Stimulated activated CD8-positive, alpha-beta memory T cell treated with anti-CD3 and anti-CD28 coated beads, Interleukin-15, amount 100 ng/mL, for 24 hours (primary cell): ENCODE measurements at regions not wholly inside any gene's neighbourhood (a gene's known extent, or its start where the extent isn't known, plus 50 kb on each side); places are given as distances from the start of the nearest gene placed in this dataset.

Experiments
- DNase-seq: peaks from one replicate; pipeline ENCODE4 v3.0.0-alpha.2; 2020; ENCODE audit warnings: low read depth

GRCh38 chr3:135740211-135740610, 225.3 kb upstream of the PPP2R3A start:
- no peak for DNase-seq

DNA sequence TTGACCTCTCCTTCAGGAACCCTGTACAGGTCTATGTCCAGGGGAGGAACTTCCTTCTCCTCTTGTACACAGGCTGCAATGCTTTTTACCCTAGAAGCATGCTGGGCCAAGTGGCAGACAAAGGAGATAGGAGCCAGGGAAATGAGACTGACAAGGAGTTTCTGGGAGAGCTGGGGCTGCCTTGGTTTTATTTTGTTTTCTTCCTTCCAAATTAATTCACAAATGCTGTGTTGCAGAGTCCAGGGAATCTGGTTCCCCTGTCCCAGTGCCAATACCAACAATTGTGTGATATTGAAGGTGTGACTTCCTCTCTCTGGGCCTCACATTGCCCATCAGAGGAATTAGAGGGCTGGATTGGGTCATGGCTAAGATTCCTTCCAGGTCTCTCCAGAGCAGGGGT, 224.8 kb upstream of the PPP2R3A start:
- no peak for DNase-seq

- no peak for DNase-seq
Measured at GRCh38 chr3:135751991-135752390, 213.5 kb upstream of the PPP2R3A start.

- no peak for DNase-seq
Measured at GRCh38 chr3:135752851-135753250, 212.7 kb upstream of the PPP2R3A start.

DNA sequence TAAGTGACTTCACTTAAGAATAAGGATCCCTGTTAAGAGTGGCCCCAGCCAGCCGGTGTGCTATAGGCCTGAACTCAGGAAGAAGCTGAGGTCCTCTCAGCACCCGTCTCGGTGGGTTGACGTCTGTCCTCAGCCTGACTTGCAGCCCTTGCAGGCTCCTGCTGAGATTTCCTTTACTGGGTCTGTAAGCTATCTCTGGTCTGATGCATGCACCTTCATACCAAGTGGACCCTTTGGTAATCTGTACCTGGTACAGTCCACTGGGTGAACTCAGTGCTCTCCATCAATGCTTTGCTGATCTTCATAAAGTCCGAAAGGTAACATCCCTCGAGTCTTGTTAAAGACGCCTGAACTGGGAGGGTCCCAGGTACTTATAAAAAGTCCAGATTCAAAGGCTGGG, 212.0 kb upstream of the PPP2R3A start:
- DNase-seq, result no peak

GRCh38 chr3:135755330-135756105, 210.0 kb upstream of the PPP2R3A start:
- no peak for DNase-seq

DNA sequence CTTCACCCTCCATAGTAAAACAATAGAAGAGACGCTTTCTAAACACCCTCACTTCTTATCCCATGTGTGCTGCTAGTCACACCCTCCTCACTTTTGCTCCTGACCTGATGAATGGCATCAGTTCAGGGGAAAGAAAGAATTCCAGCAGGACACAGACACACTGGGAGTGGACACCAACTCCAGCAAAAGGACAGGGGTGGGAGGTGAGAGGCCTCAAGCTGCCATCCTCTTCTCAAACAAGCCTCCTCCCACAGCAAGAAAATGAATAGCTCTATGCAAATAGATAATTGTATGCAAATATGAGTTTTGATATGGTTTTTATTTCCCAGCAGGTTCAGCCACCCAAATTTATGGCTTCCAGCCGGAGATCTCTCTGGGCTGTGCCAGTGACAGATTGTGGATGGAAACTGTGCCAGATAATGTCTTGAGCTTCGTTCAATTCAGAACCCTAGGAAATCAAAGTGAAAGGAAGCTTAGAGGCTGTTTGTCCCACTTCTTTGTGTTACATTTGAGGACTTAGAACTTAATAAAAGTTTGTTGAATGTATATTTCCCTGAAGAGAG, 209.3 kb upstream of the PPP2R3A start:
- no peak for DNase-seq

DNA sequence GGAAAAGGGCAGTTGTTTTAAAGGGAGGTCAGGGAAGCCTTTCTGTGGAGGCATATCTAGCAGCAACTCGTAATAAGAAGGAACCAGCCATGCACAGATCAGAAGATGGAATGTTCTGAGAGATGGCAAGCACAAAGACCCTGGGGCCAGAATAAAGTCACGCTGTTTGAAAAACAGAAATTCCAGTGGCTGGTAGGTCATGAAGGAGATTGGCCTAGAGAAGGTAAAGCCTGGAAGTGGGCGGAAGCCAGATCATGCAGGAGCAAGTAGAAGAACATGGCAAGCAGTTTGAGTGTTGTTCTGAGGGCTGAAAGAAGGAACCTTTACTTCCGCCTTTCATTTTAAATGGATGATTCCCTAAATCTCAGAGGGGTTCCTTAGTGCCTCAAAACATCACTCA, 208.1 kb upstream of the PPP2R3A start:
- DNase-seq, result no peak

- no peak for DNase-seq
Measured at GRCh38 chr3:135758961-135759360, 206.6 kb upstream of the PPP2R3A start.

DNA sequence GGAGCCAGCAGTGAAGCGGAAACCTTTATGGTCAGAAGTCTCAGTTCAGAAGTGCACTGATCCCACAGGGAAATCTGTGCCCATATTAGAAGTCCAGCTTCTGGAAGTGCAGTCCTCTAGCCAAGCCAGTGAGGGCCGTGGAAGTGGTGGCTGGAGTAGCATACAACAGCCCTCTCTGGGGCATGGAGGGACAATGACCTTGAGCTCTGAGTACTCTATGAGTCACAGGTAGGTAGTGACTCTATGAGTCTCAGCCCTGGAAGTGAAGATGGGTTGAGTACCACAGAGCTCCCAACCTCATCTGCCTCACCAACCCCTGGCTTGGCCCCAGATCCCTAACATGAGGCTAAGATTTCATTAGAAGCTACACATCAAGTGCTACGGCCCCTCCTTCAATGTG, 205.9 kb upstream of the PPP2R3A start:
- DNase-seq, result no peak

DNA sequence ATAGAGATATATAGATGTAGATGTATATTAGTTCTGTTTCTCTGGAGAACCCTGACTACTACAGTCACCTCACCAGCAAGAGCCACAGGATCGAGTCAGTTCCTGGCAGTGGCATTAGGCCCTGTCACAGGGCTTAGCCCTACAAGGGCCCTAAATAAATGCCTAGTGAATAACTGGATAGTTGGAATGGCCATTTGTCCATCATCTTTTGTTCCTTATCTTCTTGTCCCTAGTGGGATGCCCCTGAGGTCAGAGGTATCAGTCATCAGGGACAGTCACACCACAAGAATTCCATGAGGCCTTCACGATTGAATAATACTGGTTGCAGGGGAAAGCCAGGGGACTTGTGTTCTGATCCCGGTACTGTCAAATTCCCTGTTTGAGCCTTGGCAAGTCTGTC, 204.9 kb upstream of the PPP2R3A start:
- no peak for DNase-seq

- DNase-seq, result no peak
Measured at GRCh38 chr3:135762188-135762856, 203.2 kb upstream of the PPP2R3A start.

GRCh38 chr3:135766115-135766514, 199.4 kb upstream of the PPP2R3A start:
- no peak for DNase-seq

DNA sequence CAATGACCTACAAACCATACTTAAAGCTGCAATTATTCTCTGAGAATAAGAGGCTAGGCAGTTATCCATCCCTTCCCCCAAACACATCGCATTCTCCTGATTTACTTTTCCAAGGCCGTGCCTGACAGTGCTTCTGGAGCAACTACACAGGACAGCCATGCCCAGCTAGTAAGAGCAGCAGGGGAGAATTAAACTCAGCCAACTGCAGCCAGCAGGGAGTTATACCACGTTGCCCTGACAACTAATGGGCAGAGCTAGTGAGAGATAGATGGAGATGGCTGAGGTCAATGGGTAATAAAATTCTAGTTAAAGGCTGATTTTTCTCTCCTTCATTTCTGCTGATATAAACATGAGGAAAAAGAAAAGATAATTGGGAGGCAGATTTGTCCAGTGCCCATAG, 193.8 kb upstream of the PPP2R3A start:
- no peak for DNase-seq

GRCh38 chr3:135779024-135779423, 186.5 kb upstream of the PPP2R3A start:
- DNase-seq, result no peak

DNA sequence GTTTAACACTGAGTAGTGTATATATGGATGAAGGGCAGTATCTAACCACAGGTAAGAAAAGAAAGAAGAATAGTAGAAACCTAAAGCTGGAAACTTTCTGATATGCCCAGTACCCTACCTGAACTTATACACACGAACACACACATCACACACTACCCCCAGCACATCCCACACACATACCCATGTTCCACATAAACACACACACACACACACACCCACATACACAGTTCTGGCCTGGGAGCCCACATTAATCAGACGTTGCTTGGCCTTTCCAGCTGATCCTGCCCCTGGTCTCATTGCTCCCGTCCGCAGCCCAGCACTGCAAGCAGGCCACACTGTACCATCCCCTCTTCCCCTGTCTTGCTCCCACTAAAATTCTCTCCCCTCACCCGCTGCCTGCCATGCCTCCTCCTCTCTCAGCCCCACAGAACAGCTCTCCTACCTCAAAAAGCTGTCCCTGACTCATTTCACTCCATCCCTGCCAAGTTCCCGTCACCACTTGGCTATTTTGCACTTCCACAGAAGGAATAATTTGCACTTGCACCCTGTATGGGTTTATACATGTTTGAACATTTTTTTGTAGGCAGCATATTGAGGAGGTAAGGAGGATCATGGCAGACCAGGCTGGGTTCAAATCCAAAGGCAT, 185.8 kb upstream of the PPP2R3A start:
- DNase-seq, result no peak

DNA sequence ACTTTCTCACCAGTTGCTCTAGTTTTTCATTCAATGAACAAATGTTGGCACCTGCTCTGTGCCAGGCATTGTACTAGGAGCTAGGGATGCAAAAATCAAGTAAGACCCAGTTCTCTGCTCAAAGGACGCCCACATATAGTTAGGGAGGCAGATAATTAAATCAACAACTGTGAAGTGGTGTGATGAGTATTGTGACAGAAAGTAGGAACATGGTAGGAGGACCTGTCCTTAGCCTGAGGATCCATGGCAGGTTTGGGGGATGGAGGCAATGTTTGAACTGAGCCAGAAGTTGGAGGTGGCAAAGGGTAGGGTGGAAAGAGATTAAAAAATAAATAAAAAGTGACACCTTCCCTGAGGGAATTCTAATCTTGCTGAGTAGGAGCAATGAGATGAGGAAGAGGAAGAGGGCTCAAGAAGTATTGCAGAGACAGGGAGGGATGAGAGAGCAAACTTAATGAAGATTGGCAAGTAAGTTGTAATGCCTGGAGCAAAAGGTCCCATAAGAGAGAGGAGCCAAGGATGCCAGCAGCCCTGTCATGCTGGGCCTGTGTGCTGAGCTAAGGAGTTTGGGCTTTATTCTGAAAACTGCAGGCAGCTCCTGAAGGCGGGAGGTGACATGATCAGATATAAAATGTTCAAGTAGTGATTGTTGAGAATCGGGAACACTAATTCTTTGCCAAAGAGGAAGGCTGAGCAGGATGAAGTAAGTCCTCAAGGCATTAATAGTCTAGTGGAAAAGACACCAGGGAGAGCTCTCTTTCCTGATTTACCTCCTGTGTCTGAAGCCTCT, 184.3 kb upstream of the PPP2R3A start:
- DNase-seq, result no peak

DNA sequence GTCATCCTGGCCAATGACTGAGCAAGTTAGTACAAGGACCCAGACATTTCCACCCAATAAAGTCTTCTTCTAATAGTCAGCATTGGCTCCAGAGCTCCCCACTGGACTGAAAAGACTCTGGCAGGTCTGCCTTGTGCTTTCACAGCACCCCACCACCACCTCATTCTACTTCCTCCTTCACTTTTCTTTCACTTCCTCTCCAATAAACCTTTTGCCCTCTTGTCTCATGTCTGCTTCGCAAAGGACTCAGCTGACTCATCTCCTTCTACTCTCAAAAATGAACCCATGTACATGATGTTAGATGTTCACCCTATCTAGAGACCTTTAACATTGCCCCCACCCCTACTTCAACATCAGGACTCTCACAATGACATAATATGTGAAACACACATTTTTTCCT, 181.0 kb upstream of the PPP2R3A start:
- DNase-seq, result no peak

DNA sequence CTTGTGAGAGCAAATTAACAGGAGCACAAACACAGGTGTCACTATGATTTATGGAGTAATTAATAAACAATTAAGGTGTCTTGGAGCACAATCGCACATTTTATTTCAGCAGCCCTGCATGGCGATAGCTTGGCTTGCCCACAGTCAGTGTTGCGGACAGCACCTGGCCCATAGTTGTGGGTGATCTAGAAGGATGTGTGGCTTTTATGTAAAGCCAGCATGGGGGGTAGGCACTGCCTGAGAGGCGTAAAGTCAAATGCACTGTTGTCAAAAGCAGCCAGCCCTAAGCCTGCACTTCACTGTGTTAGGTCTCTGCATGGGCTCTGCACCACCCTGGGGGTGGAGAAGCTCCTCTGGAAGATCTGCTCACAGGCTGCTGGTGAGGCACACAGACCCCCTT, 177.4 kb upstream of the PPP2R3A start:
- no peak for DNase-seq

GRCh38 chr3:135788978-135789377, 176.6 kb upstream of the PPP2R3A start:
- DNase-seq, result no peak

DNA sequence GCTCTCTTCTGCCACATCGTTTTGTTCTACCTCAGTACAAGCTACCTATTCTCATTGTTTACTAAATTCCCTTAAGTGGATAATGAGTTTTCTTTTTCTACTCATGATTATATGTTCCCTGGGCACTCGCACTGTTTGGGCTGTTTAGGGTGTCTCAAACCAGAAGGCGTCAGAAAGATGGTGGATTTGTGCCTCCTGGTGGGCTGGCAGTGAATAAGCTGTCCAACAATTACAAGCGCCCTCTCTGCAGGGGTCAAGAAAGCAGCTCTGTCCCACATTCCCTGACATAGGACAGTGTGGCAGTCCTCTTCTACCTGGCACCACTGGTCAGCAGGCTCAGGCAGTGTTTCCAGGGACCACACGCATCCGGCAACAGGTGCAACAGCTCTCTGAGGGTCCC, 173.4 kb upstream of the PPP2R3A start:
- no peak for DNase-seq

DNA sequence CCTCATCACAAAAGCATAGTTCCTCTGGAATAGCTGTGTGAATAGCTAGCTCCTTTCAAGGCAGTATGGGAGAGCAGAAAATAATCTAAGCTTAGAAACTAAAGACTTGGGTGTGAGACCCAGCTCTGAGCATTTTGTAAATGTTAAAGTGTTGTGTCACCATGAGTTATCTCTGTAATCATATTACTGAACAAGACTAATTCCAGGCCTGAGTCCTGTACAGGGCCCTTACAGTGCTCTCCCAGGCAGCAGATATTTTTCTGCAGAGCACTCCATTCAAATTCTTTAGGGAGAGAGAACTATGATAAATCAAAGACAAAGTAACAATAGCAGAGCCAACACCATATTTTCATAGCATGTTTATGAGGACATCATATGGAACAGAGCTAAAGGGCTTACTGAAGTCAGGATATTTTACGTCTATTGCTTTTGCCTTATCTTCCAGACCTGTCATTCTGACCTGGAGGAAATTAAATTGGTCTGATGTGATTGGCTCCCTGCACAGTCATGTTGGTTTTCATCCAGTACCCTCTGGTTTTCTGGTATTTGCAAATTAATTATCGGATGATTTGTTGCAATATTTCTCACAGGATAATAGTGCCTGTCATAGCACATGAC, 172.6 kb upstream of the PPP2R3A start:
- no peak for DNase-seq
